Limb (tissue), 2 donors: ENCODE measurements at regions not wholly inside any gene's neighbourhood (a gene's known extent, or its start where the extent isn't known, plus 50 kb on each side); places are given as distances from the start of the nearest gene placed in this dataset.

Experiments used
- DNase-seq, 2 donors: peaks; one replicate each; pipeline ENCODE4 v3.0.0-alpha.2; 2016; ENCODE audit errors: extremely low spot score in 2 of 2

GRCh38 chrX:87727620-87728019, 210.0 kb downstream of the KLHL4 start:
- no peak for DNase-seq

GRCh38 chrX:87728024-87728423, 210.4 kb downstream of the KLHL4 start:
- no peak for DNase-seq

DNA sequence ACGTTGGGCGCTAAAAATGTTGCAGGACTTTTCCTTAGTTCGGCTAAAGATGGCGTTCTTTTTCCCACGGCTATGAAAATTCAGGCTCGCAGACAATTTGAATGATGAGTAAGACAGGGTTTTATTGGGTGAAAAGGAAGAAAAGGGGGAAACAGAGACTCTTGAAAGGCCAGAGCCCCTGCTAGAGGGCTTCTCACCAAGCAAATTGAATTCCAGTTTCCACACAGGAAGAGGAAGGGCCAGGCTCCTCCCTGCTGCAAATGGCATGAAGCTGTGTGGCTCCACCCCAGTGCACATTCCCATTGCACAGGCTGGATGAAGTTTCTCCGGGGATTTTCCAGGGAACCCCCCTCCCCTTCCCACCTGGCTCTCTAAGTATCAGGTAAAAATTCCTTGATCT, 210.9 kb downstream of the KLHL4 start:
- no peak for DNase-seq

DNA sequence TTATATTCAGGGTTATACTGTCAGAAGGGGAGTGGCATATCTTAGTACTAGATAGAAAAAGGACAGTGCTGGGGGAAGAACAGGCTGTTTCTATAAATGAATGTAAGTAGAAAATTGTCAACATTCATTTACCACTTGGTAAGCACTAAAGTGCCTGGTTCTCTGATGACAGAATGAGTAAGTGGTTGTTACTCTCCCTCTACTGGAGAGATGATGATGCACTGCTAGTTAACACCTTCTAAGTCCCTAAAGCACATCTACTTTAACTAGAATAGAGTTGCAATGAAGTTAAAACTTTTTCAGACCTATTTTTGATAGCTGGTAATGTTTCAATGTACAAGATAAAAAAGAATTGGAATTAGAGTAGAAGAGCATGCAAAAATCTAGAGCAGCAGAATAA, 214.5 kb downstream of the KLHL4 start:
- no peak for DNase-seq

GRCh38 chrX:87736576-87736975, 219.0 kb downstream of the KLHL4 start:
- DNase-seq, result no peak

DNA sequence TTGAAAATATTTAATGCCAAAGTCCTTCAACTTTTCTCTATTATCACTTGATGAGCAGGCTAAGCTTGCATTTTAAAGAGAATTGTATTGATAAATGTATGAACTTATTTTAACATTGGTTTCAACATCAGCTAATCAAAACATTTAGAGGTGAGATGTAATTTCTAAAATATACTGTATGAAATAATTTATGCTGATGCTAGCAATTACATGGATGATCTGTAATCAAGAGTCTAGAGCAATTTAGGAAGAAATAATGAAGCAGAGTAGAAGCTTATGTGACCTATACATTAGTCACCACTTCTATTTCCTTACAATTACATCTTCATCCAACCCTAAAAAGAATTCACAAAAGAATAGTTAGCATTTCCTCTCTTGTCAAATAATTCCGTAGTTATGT, 226.8 kb downstream of the KLHL4 start:
- DNase-seq, result no peak

DNA sequence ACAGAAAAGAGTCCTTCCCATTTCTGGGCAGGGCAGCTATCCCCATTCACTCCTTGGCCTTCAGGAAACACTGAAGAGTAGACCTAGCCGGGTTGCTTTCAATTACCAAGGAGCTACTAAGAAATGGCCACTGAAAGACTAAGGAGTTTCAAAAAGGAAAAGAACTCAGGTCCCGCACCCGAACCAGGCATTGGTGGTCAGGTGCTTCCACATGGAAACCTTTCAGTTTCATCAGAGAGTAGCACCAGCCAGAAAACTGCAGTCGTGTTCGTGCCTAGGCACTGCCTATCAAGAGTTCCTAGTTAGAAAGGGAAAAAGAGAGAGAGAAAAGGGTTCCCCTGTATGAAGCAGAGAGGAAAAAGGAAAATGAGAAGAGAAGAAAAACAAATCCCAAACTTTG, 237.9 kb downstream of the KLHL4 start:
- no peak for DNase-seq

- no peak for DNase-seq
Observed at GRCh38 chrX:87788976-87789375, 271.4 kb downstream of the KLHL4 start.

- no peak for DNase-seq
Observed at GRCh38 chrX:87798039-87798438, 280.4 kb downstream of the KLHL4 start.

DNA sequence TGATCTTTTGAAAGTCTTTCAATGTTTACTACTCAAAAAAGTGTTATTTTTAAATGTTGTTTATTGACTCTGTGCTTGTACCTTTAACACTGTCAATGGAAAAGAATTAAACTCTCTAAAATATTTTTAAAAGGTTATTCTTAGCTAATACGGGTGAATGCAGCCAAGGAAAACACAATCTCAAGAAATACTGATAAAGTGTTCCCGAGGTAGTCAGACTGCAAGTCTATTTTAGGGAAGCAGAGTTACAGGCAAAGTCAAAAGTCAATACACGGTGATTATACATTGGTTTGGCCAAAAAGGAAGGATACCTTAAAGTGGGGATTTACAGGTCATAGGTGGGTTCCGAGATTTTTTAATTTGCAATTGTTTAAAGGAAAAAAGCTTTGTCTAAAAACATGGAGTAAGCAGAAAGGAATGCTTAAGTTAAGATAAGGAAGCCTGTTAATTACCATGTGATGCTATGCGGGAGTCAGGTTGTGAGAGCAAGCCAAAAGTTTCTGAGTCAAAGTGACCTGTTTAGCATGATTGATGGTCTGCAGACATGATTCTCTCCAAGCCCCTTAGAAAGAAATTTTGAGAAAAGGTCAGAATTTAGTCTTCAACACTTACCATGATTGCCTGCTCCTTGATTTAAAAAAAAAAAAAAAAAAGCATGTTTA, 288.4 kb downstream of the KLHL4 start:
- no peak for DNase-seq

GRCh38 chrX:87808576-87809243, 291.1 kb downstream of the KLHL4 start:
- DNase-seq, result no peak

GRCh38 chrX:87813566-87813965, 296.0 kb downstream of the KLHL4 start:
- DNase-seq, result no peak

DNA sequence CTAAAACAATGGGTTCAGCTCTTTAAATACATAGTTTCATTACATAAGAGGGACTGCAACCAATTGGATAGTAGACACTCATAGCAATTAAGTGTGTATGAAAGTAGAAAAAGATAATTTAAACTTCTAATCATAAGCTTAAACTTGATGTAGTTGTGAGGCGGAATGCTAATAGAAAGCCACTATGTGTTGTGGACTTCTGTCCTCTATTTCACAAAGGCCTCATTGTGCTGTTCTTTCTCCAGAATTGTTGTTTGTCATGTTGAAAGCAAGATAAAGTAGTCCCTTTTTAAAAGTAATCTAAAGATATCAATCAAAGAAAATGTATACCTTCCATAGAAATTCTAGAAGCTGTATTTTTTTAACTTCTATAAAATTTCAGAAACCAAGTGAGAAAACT, 329.4 kb downstream of the KLHL4 start:
- no peak for DNase-seq

GRCh38 chrX:87873347-87873941, 355.8 kb downstream of the KLHL4 start:
- DNase-seq, result no peak

GRCh38 chrX:87874043-87874442, 356.4 kb downstream of the KLHL4 start:
- no peak for DNase-seq

DNA sequence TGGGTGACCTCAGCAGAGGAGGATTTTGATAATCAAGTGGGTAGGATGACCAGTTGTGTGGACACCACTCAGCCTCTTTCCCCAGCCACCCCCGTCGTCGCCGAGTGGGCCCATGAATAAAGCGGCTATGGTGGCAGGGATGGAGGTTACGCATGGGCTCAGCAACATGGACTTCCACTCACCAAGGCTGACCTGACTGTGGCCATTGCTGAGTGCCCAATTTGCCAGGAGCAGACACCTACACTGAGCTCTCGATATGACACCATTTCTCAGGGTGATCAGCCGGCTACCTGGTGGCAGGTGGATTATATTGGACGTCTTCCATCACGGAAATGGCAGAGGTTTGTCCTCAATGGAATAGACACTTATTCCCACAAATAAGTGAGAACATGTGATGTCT, 361.3 kb downstream of the KLHL4 start:
- DNase-seq, result no peak

DNA sequence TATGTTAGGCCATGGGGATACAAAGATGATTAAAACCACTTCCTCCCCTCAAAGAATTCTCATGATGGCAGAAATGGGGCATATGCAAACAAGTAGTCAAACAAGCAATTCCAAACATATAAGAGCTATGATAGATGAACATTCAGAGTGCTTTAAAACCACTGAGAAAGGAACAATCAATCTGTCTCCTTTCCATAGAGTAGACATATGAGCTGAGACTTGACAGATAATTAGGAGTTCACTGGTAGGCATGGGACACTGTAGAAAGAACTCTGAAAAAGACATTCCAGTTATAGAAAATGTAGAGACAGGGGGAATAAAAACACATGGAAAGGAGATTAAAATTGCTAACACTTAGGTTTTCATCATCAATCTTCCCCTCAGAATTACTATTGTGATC, 372.8 kb downstream of the KLHL4 start:
- DNase-seq, result no peak

DNA sequence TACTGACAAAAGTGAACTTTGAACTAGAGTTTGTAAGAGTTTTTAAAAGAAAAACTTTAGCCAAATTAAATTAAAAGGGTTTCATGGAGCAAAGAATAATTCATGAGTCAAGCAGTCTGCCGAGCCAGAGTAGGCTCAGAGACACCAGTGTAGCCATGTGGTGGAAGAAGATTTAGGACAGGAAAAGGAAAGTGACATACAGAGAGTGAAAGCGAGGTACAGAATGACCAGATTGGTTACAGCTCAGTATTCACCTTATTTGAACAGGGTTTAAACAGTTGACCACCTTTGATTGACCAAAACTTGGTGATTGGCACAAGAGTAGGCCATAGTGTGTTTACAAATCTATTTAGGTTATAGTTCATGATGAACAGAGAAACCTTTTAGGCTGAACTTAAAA, 377.8 kb downstream of the KLHL4 start:
- no peak for DNase-seq

DNA sequence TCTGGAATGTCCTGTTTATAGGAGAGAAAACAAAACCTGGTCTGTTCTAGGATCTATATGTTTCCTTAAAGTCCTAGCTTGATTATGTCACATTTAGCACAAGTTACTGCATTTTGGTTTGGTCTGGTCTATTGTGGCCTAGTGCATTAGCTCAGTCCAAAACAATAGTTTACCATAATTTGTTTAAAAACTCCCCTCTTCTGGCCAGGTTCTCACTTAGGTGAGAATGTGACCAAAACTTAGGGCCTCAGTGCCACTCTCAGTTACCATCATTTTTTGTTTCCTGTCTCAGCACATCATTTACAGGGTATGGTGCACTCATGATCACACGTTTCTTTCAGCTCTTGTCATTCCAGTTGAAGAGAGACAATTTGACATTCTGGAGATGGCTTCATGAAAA, 378.5 kb downstream of the KLHL4 start:
- no peak for DNase-seq

DNA sequence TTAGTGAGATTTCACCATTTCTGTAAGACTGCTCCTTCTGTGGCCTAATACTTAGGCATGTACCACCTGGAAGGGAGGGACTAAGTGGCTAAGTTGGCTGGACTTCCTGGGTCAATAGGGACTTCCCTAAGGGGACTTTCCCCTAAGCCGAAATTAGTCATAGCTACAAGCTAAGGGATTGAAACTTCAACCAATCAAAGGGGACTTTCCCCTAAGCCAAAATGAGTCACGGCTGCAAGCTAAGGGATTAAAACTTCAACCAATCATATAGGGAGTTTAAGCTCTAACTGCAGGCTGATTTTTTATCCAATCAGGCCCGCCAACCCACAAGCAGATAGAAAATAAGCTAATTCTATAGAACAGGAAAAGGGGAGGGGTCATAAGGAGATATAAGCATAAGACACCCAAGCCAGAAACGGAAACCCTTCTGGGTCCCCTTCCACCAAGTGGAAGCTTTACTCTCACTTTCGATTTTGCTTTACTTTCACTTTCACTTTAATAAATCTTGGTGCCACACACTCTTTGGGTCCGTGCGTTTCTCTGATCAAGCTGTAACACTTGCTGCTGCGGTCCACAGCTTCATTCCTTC, 382.8 kb downstream of the KLHL4 start:
- no peak for DNase-seq

DNA sequence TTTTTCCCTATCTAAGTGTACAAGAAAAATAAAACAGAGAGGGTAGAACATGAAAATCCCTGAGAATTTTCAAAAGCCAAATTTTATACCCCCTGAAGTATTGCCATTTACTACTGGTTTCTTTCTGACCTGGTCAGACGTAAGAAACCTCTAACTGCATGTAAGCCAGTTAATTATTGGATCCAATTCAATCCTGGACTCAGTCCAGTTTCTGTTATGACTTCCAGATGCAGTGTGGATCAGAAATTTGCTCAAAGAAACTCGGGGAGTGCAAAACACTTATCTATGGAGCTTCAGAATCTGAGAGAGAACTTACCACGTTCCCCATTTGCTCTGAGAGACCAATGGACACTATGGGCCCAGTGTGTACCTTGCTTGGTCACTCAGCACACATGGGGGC, 383.5 kb downstream of the KLHL4 start:
- no peak for DNase-seq

DNA sequence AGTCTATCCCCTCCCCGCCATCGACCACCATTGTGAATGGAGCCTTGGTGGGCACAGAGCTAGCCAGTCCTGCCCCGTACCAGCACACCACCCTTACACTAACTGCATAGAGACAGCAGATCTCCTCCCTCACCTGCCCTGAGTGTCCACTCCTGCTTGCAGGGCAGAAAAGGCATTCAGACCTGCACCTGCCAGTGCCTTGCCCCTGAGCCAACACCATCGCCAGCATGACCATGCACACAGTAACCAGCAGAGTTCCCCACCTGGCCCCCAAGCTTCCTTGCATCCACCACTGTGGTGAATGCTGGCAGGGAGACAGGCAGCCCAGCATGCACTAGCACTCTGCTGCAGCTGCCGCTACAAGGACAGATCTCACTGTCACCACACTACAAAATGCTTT, 397.1 kb downstream of the KLHL4 start:
- no peak for DNase-seq

GRCh38 chrX:87924619-87925018, 407.0 kb downstream of the KLHL4 start:
- DNase-seq, result no peak
